Activated effector memory CD4-positive, alpha-beta T cell treated with Interleukin-2 at 50 U/mL for 16 hours (primary cell): ENCODE measurements at regions not wholly inside any gene's neighbourhood (a gene's known extent, or its start where the extent isn't known, plus 50 kb on each side); places are given as distances from the start of the nearest gene placed in this dataset.

ENCODE experiments used
- DNase-seq: peaks from one replicate; pipeline ENCODE4 v3.0.0-alpha.2; 2020

DNA sequence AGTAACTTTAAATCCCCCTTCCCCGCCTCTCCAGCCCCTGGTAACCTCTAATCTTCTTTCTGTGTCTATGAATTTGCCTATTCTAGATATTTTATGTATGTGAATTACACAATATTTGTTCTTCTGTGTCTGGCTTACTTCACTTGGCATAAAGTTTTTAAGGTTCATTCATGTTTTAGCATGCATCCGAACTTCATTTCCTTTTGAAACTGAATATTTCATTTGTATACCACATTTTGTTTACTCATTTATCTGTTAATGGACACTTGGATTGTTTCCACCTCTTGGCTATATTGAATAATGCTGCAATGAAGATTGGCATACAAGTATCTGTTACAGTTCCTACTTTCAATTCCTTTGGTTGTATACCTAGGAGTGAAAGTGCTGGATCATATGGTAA lies 205.3 kb downstream of the TM2D1 start:
- DNase-seq: no peak

DNA sequence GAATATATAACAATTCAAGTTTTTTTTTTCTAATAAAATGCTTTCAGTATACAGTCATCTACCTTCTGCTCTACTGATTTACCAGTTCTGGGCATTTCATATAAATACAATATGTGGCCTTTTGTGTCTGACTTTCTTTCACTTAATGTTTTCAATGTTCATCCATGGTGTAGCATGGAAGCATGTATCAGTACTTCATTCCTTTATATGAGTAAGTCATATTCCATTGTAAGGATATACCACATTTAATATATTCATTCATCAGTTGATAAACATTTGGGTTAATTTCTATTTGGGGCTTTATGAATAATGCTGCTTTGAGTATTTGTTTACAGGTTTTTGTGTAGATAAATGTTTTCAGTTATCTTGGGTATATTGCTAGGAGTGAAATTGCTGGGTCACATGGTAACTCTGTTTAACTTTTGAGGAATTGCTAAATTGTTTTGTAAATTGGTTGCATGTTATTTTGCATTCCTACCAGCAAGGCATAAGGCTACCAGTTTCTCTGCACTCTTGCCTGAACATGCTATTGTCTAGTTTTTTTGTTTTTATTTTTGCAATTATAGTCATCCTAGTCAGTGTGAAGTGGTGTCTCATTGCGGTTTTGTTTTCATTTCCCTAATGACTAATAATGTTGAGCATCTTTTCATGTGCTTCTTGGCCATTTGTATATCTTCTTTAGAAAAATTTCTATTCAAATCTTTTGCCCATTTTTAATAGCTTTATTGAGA lies 206.1 kb downstream of the TM2D1 start:
- no peak for DNase-seq

DNA sequence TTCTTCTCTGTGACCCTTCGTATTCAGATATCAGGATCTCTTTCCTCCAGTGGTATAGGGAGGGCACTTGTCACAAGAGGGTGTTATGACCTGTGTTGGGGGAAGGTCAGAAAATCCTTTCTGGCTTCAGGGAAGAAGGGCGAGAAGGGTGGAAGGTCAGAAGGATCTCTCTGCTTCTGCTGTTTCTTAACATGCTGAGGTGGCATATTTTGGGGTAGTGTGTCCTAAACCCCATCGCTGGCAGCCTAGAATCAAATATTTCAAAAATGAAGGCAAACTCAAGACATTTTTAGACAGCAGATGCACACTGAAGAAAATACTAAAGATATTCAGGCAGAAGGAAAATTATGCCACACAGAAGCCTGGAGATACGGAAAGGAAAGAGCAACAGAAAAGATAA lies 207.6 kb downstream of the TM2D1 start:
- no peak for DNase-seq

DNA sequence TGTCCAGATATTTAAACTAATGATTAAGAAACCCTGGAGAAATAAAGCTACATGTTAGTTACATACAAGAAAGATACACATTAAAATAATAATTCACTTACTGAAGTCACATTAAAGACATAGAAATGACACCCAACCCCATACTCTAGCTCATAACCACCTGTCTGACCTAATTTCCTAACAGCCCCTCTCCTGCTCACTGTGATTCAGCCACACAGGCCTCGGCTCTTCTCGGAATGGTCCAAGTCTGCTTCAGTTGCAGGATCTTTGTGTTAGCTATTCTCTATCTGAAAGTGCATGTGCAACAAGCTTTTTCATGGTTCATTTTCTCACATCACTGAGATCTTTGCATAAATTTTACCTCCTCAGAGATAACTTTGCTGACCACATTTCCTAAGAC lies 209.8 kb downstream of the TM2D1 start:
- no peak for DNase-seq
